Right ventricle myocardium inferior (tissue), 1 donor: ENCODE measurements at regions not wholly inside any gene's neighbourhood (a gene's known extent, or its start where the extent isn't known, plus 50 kb on each side); places are given as distances from the start of the nearest gene placed in this dataset.

Experiments used
- ATAC-seq: fragments of 200-7000 bp; cut with Tn5 transposase; one replicate; pipeline ENCODE4 v1.9.1; 2020; ENCODE audit warnings: mild to moderate bottlenecking, moderate library complexity
- DNase-seq: peaks from one replicate; pipeline ENCODE4 v3.0.0; 2021; ENCODE audit errors: missing footprints
- intact Hi-C: fragments of 100-400 bp; cut with DNase I; formaldehyde crosslinking; loops from one replicate; pipeline ENCODE4 v1.11.0; 2022
- donor health status: DM: no; HTN: yes; CAD: no; lungs with severe emphysema.

GRCh38 chr13:103255587-103256301 is 189.5 kb upstream of the SLC10A2 start:
- ATAC-seq: no peak
- no peak for DNase-seq
- intact Hi-C loops: no loop called here

GRCh38 chr13:103250071-103250470 is 183.9 kb upstream of the SLC10A2 start:
- no peak for DNase-seq
- no peak for ATAC-seq
- intact Hi-C loops: no loop called here

- intact Hi-C loops: no loop called here
- DNase-seq (no peak), ATAC-seq (no peak)
Measured at GRCh38 chr13:103246581-103247200, 180.5 kb upstream of the SLC10A2 start.

- ATAC-seq (no peak), DNase-seq (no peak)
- intact Hi-C loops: no loop called here
Measured at GRCh38 chr13:103243495-103243894, 177.3 kb upstream of the SLC10A2 start.

GRCh38 chr13:103238441-103238840 is 172.2 kb upstream of the SLC10A2 start:
- no peak for ATAC-seq

GRCh38 chr13:103236213-103236612 is 170.0 kb upstream of the SLC10A2 start:
- no peak for ATAC-seq

More at GRCh38 chr13:103238441-103238840, 172.2 kb upstream of the SLC10A2 start:
- intact Hi-C loops: no loop called here
- no peak for DNase-seq

GRCh38 chr13:103229674-103230073 is 163.5 kb upstream of the SLC10A2 start:
- DNase-seq (no peak), ATAC-seq (no peak)
- intact Hi-C loops: no loop called here

More at GRCh38 chr13:103236213-103236612, 170.0 kb upstream of the SLC10A2 start:
- no peak for DNase-seq
- intact Hi-C loops: no loop called here

GRCh38 chr13:103224804-103225203 is 158.6 kb upstream of the SLC10A2 start:
- intact Hi-C loops: no loop called here
- DNase-seq (no peak), ATAC-seq (no peak)

- DNase-seq: no peak
- ATAC-seq: no peak
- intact Hi-C loops: no loop called here
Measured at GRCh38 chr13:103222683-103223082, 156.5 kb upstream of the SLC10A2 start.

- intact Hi-C loops: no loop called here
- ATAC-seq (no peak), DNase-seq (no peak)
Measured at GRCh38 chr13:103218253-103218652, 152.0 kb upstream of the SLC10A2 start.

GRCh38 chr13:103213152-103213551 is 146.9 kb upstream of the SLC10A2 start:
- no peak for ATAC-seq
- no peak for DNase-seq
- intact Hi-C loops: no loop called here

- intact Hi-C loops: no loop called here
- DNase-seq: no peak
- ATAC-seq: no peak
Measured at GRCh38 chr13:103210348-103210747, 144.1 kb upstream of the SLC10A2 start.

- ATAC-seq (no peak), DNase-seq (no peak)
- intact Hi-C loops: loop anchor here (5.0 kb wide), 1 partner anchor 523 kb away; no protein-coding TSS in a partner anchor
Measured at GRCh38 chr13:103203735-103204330, 137.6 kb upstream of the SLC10A2 start.

- intact Hi-C loops: loop anchor here (5.0 kb wide), 1 partner anchor 527 kb away; no protein-coding TSS in a partner anchor
- no peak for DNase-seq
- ATAC-seq: peak; percentile 59
Measured at GRCh38 chr13:103200118-103200885, 134.1 kb upstream of the SLC10A2 start.

GRCh38 chr13:103199380-103200088 is 133.3 kb upstream of the SLC10A2 start:
- DNase-seq: no peak
- intact Hi-C loops: loop anchor here (5.0 kb wide), 1 partner anchor 528 kb away; no protein-coding TSS in a partner anchor
- peak; percentile 92 for ATAC-seq

GRCh38 chr13:103196356-103196755 is 130.1 kb upstream of the SLC10A2 start:
- intact Hi-C loops: no loop called here
- ATAC-seq: no peak
- no peak for DNase-seq

- ATAC-seq: no peak
- intact Hi-C loops: no loop called here
- DNase-seq: no peak
Measured at GRCh38 chr13:103195762-103196161, 129.5 kb upstream of the SLC10A2 start.

GRCh38 chr13:103194871-103195270 is 128.7 kb upstream of the SLC10A2 start:
- DNase-seq (no peak), ATAC-seq (no peak)
- intact Hi-C loops: loop anchor here (5.0 kb wide), 1 partner anchor 157 kb away; no protein-coding TSS in a partner anchor
